GM19035 (cell line): ENCODE measurements at regions not wholly inside any gene's neighbourhood (a gene's known extent, or its start where the extent isn't known, plus 50 kb on each side); places are given as distances from the start of the nearest gene placed in this dataset.
"Not testable (repeated sequence)": the region's sequence is repeated elsewhere in the genome, so short reads cannot be mapped to it uniquely, and the experiment has no call there.

Experiments
- ATAC-seq: cut with Tn5 transposase; IDR thresholded peaks from one replicate; pipeline ENCODE4 v1.9.1; 2021; ENCODE audit not compliant: unreplicated experiment

DNA sequence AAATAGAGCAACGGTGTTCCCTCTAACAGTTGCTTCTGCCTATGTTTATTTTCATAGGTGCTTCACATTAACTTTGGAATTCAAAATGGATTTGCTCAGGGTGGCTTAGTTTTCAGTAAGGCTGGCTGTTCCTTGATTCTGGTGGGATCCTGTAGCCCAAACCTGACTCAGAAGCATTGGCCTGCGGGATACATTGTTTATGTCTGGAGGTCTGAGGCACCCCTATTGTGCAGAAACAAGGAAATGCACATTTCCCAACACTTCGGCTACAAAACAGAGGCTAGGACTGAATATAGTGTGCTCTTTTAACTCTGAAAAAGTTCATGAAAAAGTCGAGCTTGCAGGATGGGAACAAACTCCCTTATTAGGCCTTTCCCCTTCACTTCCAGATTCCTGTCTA lies 133.8 kb upstream of the F3 start:
- no peak for ATAC-seq

DNA sequence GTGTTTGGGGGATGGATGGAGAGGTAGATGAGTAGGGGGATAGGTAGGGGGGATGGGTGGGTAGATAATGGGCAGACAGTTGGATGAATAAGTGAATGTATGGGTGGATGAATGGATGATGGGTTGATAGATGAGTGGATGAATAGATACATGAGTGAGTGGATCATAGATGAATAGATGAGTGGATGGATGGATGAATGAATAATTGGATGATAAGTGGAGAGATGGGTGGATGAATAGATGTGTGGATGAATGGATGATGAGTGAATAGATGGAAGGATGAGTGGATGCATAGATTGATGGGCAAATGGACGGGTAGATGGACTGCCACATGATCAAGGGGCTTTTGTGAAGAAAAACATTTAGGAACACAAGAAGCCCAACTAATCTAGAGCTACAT lies 133.3 kb upstream of the F3 start:
- no peak for ATAC-seq

DNA sequence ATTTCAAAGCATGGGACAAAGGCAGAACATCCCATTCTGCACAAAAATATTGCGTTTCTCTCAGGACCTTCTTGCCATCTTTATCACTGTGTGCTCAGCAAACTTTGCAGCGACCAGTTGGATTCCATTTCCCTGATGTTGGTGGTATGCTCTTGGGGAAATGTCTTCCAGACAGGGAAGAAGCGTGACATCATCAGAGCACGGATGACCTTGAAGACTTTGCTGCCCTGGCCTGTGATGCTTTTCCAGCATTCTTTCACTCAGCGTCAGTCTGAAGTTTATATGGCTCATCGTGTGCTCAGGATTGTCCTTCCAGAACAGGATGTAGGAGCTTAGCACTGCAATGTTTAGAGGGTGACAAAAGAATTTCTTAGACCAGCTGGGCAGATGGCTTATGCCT lies 131.4 kb upstream of the F3 start:
- no peak for ATAC-seq

DNA sequence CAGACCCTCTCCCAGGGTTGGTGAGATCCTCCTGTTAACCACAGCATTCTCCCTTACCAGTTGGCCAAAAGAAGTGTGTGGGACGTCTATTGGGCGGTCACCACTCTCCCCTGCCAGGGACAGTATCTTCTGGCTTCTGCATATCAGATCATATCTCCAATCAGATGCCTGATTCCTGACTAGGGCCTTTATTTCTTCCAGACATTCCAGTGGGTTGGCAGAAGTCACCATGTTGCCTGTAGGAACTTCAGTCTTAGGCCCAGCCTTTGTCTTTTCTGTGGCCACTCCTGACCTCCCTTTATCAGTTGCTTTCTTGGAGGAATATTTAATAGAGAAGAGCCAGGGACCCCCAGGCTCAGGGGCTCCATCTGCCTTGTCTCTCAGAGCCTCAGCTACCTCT lies 130.4 kb upstream of the F3 start:
- ATAC-seq = no peak

DNA sequence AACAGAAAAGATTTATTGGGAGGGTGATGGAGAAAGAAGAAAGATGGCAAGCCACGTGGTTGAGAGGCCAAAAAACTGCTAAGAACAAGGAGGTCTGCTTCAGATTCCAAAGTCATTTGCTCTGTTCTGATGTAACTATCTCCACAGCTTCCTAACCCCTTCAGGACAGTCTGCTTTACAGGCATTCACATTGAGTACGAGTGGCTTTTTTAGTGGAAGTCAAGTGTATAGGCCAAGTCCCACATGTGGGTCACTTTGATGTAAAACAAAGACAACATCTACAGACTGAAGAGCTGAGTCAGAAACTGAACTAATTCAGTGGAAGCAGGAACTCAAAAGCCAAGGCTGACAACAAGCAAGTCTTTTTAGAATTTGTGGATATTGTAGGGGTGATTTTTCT lies 128.7 kb upstream of the F3 start:
- ATAC-seq = no peak

DNA sequence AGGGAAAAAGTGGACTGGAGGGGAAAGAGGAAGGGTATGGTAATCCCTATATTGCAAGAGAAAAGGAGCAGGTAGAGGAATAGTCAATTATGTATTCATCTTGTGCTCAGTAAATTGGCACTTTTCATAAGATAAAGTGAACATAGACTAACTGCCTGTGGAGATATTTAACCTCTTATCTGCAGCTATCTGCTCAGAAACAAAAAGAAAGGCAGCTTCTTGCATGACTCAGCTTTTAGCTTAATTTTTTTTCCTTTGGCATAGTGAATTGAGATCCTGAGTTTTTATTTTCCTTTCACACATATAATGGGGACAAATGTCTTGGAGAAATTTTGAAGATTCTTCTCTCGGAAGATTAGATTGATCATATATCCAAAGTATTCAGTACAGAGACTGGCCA lies 127.6 kb upstream of the F3 start:
- ATAC-seq = no peak

DNA sequence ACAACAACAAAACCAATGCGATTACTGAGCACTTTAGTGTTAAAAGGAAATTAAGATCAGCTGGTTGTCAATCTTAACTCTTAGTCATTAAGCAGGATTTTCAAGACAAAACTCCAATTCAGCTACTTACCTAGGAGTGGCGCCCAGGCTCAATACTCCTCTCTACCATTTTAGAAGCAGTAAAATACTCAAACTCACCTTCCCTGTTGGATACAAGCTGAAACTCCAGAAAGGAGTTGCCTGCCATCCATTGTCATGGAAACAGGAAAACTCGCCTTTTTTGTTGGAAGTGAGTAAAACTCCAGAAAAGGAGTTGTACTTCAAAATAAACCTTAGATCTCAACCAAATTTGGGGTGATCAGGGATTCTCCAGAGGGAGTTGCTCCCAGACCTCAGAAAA lies 127.0 kb upstream of the F3 start:
- ATAC-seq = no peak

DNA sequence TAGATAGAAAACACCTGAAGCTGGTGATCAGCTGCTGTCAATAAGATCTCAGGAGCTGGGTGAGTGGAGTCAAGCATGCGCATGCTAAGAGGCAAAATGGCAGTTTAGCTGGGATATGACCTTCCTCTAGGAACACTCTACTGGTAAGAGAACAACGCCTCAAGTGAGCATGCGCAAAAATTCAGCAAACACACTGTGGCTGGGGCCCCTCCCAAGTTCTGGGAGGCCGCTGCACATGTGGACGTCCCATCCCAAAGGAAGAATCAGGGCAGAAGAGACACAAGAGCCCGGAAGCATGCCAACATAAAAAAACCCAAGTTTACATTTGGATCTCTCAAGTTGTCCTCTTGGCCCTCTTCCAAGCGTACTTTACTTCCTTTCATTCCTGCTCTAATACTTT lies 126.3 kb upstream of the F3 start:
- ATAC-seq = no peak

DNA sequence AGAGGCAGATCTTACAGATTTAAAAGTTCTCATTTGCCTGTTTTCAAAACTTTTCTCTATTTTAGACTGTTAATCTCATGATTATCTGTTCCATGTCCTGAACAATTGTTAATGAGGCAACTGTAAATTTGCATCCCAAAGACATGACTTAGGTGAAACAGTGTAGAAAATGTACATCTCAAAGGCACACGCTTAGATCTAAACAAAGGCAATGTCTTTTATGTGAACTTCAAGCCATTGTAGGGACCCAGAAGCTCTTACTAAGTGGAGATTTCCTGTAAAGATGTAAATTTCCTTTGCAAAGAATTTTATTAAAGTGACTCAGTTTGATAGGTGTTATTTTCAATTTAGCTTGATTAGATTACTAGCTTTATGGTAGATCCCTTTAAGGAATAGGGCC lies 125.2 kb upstream of the F3 start:
- no peak for ATAC-seq

DNA sequence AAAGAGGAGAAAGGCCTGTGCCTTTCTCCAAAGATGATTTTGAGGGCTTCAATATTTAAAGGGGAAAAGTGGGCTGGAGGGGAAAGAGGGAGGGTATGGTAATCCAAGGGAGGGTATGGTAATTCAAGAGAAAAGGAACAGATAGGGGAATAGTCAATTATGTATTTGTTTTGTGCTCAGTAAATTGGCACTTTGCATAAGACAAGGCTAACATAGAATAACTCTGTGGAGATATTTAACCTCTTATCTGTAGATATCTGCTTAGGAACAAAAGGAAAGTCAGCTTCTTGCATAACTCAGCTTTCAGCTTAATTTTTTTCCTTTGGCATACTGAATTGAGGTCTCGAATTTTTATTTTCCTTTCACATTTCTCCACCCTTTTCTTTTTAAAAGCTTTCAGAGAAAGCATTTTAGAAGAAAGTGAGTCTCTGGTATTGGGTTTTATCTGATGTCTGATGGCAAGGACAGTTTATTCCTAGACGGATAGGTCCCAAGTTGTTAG lies 119.9 kb upstream of the F3 start:
- ATAC-seq = no peak

DNA sequence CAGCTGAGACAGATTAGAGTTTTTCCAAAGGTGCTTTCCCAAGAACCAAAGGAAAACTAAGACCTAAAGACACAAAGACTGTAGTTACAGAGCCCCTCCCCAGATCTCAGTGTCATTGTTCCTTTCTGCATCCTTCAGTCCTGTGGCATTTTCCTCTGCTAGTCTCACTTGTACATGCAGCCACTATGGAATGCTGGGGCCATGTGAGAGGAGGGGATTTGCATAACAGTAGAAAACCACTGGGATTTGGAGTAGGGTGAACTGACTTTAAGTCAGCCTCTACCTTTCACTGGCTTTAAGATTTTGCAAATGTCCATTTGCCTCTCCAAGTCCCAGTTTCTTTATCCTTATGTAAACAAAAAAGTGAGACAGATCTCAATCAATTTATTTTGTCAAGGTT lies 119.4 kb upstream of the F3 start:
- ATAC-seq = no peak

DNA sequence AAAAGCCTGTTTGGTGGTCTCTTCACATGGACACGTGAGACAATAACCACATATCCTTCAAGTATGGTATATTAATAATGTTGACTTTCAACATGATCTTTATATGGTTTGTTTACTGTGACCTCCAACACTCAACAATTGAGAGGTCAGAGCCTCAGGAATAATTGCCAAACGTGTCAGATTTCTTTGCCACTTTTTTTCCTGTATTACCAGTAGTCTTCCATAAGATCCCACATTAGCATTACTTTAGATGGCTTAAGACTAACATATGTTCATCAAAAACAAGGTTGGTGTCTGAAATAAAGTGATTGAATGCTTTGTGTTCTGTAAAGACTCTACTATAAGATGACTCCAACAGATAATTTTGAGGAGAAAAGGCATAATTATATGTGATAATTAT lies 118.7 kb upstream of the F3 start:
- ATAC-seq = no peak

DNA sequence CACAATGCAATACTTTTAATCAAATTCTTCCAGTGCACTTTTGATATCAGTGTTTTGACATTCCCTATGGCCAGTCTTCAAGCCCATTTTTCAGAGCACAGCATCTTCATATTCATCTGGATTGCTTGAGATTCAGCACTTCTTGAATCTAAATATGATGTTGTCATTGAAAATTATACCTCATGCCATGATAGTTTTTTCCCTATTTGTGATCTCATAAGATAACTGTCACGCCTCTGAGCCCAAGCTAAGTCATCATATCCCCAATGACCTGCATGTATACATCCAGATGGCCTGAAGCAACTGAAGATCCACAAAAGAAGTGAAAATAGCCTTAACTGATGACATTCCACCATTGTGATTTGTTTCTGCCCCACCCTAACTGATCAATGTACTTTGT lies 117.6 kb upstream of the F3 start:
- not testable (repeated sequence) for ATAC-seq

DNA sequence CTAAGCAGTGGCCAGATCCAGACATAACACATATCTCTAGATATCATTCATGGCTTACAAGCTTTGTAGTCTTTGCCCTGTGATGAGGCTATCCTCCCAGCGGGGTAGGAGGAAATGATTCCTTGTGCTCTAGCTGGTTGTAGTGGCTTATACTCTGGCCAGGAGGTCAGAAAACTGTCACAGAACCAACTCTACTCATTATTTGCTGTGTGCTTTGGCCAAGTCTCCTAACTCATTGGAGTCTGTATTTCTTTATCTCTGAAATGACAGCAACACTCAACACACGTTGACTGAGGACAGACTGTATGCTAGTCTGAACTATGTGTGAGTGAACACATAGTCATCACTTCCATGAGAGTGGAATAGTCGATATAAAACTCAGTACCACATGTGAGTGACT lies 116.7 kb upstream of the F3 start:
- no peak for ATAC-seq

DNA sequence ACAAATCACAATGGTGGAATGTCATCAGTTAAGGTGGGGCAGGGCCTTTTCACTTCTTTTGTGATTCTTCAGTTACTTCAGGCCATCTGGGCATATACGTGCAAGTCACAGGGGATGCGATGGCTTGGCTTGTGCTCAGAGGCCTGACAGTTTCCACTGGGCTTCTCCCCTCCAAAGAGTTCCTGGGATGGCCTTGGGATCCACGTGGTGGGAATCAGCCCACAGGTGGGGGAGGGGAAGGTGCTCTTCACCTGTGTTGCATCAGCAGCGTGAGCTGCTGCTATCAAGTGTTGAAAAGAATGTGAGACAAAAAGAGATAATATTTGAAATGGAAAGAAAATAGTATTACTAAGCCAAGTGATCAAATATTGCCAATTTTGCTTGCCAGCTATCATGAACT lies 116.2 kb upstream of the F3 start:
- ATAC-seq = not testable (repeated sequence)

DNA sequence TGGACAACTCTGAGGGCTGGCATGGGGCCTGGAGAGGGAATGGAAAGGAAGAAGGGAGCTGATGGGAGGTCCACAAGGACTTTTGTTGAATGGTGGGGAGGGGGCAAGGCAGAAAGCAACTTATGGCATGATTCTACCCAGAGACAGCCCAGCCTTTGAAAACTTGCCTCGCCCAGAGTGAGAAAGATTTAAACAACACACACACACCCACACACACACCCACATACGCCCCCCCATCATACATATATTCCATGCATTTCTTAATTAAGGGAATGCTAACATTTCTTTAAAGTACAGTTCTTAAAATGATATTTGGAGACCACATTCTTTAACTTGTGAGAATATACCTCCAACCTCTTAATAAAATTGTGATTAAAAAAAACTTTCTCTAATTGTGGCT lies 115.4 kb upstream of the F3 start:
- no peak for ATAC-seq

DNA sequence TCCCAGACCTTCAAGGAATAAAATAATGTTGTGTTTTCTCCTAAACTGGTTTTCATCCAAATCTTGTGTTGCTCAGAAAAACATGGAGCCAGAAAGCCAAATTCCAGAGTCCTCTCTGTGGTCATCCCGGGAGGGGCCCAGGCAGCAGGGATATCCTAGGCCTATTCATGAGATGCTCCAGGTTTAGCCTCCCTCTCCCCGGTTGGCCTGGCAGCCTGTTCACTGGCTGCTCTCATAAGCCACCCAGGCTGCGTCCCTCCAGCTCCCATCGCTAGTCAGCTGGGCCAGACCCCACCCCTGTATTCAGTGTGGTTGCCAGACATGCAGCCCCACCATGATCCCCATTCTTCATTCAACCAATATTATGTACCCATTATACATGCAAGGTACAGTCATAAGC lies 113.4 kb upstream of the F3 start:
- no peak for ATAC-seq

DNA sequence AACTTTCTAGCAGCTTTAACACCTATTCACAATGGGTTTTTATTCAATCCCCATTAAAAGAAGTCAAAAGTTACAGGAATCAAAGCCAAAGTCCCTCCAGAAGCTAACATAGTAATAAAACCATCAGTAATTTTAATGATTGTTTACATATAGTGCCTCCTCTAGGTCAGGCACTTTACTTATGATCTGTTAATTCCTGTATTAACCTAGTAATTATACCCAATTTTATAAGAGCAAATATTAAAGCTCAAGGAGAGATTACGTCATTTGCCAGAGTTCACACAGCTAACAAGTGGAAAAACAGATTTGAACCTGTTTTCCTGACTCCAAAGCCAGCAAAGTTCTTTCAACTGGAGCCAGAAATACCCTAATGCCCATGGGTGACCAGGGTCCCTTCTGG lies 112.9 kb upstream of the F3 start:
- ATAC-seq = no peak

DNA sequence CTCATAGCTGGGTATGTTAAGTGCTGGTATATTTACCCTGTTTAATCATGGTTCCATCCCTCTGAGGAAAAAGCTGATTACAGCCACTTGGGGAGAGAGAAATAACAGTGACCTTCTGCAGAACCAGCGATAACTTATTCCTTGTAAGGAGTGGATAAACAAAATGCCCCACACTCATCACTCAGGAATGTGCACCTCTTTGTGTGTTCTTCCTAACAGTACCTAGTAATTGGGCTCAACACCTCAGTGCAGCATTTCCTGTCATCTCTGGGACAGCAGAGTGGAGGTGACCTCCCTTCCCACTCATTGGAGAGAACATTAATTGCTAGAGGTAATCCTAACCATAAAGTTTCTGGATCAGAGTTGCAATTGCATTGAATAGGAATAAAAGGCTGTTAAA lies 112.5 kb upstream of the F3 start:
- no peak for ATAC-seq

DNA sequence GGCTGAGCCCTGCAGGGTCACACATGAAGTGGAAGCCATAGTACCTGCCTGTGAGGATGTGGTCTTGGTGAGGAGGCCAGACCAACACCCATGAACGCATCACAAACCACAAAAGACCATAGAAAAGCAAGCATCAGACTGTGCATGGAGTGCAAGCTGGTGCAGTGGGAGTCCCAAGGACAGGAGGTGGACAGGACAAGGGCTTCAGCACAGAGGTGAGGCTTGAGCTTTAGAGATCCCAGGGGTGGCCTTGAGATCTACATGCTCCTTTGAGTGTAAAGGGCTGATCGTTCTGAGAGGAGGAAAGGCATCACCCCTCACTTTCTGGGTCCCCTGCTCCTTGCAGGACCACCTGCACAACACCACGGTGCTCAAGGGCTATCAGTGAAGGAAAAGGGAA lies 111.9 kb upstream of the F3 start:
- ATAC-seq = no peak

DNA sequence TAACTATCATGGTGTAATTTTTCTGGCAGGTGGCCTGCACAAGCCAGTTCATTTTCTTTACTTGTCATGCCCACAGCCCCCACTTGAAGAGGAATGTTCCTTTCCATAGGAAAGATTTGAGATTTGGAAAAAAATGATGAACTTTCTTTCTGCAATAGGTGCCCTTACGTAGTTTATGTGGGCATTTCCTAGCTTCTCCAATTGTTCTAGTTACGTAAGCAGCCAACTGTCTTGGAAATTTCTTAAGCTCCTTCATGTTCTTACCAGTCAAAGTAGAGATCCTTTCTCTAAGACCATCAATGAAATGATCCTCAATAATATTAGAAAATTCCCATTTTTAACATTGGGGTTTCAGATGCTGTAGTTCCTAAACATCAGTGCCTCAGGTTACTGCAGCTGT lies 109.5 kb upstream of the F3 start:
- no peak for ATAC-seq

DNA sequence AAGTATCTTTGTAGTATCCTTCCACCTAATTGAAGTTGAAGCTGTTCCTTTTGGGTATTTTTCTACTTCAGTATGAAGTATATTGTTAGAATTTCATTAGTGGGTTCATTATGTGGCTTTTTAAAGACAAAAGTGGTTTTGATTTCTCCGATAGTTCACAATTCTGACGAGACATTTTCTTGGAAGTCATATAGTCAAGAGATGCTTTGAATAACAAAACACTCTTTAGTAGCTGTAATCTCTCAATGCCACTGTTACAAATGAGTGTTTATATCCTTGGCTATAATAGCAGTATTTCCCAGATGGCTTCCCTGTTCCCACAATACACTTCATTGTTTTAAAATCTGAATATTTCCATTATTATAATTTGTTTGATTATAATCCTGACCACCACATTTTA lies 108.7 kb upstream of the F3 start:
- ATAC-seq = no peak

DNA sequence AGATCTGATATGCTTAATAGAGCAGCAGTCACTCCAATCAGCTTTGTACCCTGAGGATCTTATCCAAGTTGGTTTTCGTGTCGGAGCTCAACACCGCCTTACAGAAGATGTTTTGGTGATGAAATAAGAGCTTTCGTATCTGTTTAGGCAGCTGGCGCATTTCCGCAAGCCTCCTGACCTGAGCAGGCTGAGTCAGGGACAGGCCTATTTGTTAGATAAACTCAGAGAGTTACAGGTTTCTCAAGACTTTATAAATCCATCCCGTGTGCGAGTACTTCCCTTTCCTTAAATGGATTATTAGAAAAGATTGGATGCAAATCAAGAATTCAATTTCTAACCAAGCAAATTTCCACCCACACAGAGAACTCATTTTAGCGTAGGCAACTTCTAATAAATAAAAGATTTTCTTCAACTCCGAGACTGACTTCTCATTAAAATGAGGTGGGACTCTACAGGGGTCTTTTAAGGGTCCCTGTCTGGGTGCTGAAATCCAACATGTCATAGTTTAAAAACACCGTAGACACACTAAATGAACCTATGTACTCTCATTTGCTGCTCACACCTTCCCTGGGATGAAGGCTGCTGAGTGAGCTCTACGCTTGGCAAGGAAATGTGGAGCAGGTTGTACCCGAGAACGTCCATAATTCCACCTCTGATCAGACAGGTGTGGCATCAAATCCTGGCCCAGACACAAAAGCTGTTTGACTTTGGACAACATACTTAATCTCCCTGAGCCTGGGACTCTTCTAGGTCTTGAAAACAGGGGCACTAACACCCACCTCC lies 106.9 kb upstream of the F3 start:
- ATAC-seq = no peak
